Stromal cell of bone marrow (primary cell): ENCODE measurements at regions not wholly inside any gene's neighbourhood (a gene's known extent, or its start where the extent isn't known, plus 50 kb on each side); places are given as distances from the start of the nearest gene placed in this dataset.
"Not testable (repeated sequence)": the region's sequence is repeated elsewhere in the genome, so short reads cannot be mapped to it uniquely, and the experiment has no call there.

ENCODE experiments used
- DNase-seq: peaks from one replicate; pipeline ENCODE4 v3.0.0-alpha.2; 2012; ENCODE audit warnings: low read depth

- DNase-seq: no peak
These were observed 217.5 kb upstream of the SEL1L start for GRCh38 chr14:81751198-81751597.

GRCh38 chr14:81759541-81759940 lies 225.9 kb upstream of the SEL1L start:
- no peak for DNase-seq

- no peak for DNase-seq
These were observed 232.1 kb upstream of the SEL1L start for GRCh38 chr14:81765651-81766275.

GRCh38 chr14:81766321-81766915 lies 232.8 kb upstream of the SEL1L start:
- DNase-seq: no peak

- no peak for DNase-seq
These were observed 233.8 kb upstream of the SEL1L start for GRCh38 chr14:81767266-81767995.

GRCh38 chr14:81771651-81772275 lies 238.1 kb upstream of the SEL1L start:
- no peak for DNase-seq

- no peak for DNase-seq
These were observed 238.7 kb upstream of the SEL1L start for GRCh38 chr14:81772381-81772780.

GRCh38 chr14:81776531-81776930 lies 242.9 kb upstream of the SEL1L start:
- no peak for DNase-seq

GRCh38 chr14:81781798-81782197 lies 248.1 kb upstream of the SEL1L start:
- not testable (repeated sequence) for DNase-seq

- DNase-seq: peak; percentile 4
These were observed 250.4 kb upstream of the SEL1L start for GRCh38 chr14:81784084-81784483.

- no peak for DNase-seq
These were observed 263.7 kb upstream of the SEL1L start for GRCh38 chr14:81797315-81797714.

GRCh38 chr14:81801921-81802320 lies 268.3 kb upstream of the SEL1L start:
- DNase-seq: no peak

- DNase-seq: no peak
These were observed 268.7 kb upstream of the SEL1L start for GRCh38 chr14:81802341-81802740.

GRCh38 chr14:81805785-81806184 lies 272.1 kb upstream of the SEL1L start:
- no peak for DNase-seq

- no peak for DNase-seq
These were observed 278.1 kb upstream of the SEL1L start for GRCh38 chr14:81811705-81812269.

GRCh38 chr14:81818271-81818670 lies 284.6 kb upstream of the SEL1L start:
- DNase-seq: no peak

- DNase-seq: no peak
These were observed 285.7 kb upstream of the SEL1L start for GRCh38 chr14:81819344-81819743.

- no peak for DNase-seq
These were observed 286.3 kb upstream of the SEL1L start for GRCh38 chr14:81819910-81820309.

- DNase-seq: no peak
These were observed 292.4 kb upstream of the SEL1L start for GRCh38 chr14:81826081-81826480.

GRCh38 chr14:81829447-81829846 lies 295.8 kb upstream of the SEL1L start:
- DNase-seq: no peak

- no peak for DNase-seq
These were observed 297.6 kb upstream of the SEL1L start for GRCh38 chr14:81831128-81831820.

GRCh38 chr14:81834308-81834707 lies 300.7 kb upstream of the SEL1L start:
- no peak for DNase-seq
